ENCODE measurements at regions not wholly inside any gene's neighbourhood (a gene's known extent, or its start where the extent isn't known, plus 50 kb on each side); places are given as distances from the start of the nearest gene placed in this dataset.
"Not testable (repeated sequence)": the region's sequence is repeated elsewhere in the genome, so short reads cannot be mapped to it uniquely, and the experiment has no call there.

DNA sequence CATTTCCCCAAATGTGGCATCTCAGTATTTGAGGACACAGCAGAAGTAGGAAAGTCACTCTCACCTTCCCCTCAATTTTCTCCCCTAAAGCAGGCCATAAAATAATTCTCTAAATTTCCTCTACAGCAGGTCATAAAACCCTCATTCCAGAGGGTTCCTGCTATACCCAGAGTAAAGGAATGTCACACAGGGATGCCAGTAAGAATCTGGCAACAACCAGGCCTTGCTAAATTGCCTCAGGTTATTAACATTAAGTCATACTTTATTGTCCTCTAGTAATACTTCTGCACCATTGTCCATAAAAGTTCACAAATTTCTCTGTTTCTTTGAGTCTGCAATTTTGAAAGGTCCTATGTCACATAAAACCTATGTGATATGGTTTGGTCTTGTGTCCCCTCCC lies 685.7 kb upstream of the SLIT2 start:
- Histone ChIP-seq H3K4me1 (no peaks in the 10 kb centered on the region), H3K36me3 (no peaks in the 10 kb centered on the region), H3K27ac (no peak overlapping the region), H3K9me3 (no peaks in the 10 kb centered on the region), H3K4me3 (no peak overlapping the region), H3K27me3 (no peaks in the 10 kb centered on the region)
- in situ Hi-C loops (cut with MboI; ENCODE audit: low pct_ligation_motif_present in 1 of 4, low pct_unique_long_range_greater_than_20kb in 1 of 4, low sequenced_read_pairs in 3 of 4): no loop called here
- no peak for DNase-seq
- intact Hi-C loops (cut with DNase I; ENCODE audit: low total_unique reads): no loop called here
- TF ChIP-seq POLR2A (IDR thresholded peaks at IDR 0.05) (no peak), POLR2AphosphoS5 (IDR thresholded peaks at IDR 0.05) (no peak), EP300 (IDR thresholded peaks at IDR 0.05; ENCODE audit: low read depth) (no peak)
- TF ChIP-seq, protein P1, sequence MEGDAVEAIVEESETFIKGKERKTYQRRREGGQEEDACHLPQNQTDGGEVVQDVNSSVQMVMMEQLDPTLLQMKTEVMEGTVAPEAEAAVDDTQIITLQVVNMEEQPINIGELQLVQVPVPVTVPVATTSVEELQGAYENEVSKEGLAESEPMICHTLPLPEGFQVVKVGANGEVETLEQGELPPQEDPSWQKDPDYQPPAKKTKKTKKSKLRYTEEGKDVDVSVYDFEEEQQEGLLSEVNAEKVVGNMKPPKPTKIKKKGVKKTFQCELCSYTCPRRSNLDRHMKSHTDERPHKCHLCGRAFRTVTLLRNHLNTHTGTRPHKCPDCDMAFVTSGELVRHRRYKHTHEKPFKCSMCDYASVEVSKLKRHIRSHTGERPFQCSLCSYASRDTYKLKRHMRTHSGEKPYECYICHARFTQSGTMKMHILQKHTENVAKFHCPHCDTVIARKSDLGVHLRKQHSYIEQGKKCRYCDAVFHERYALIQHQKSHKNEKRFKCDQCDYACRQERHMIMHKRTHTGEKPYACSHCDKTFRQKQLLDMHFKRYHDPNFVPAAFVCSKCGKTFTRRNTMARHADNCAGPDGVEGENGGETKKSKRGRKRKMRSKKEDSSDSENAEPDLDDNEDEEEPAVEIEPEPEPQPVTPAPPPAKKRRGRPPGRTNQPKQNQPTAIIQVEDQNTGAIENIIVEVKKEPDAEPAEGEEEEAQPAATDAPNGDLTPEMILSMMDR (IDR thresholded peaks at IDR 0.05): no peak

DNA sequence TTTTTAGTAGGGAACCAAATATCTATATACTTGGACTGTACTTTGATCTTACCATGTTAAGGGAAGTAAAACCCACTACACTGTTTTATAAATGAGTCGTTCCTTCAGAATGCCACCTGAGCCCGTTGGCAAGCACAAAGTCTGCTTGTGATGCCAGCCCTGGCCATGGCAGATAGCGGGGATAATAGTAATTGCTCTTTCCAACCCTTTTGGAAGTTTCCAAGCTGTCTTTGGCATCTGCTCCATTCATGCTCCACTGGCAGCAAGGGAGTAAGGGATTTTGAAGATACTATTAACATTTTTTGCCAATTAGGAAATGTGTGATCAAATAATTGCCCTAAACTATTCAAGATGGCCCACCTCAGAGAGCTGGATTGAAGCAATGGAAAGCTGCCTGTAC lies 689.2 kb upstream of the SLIT2 start:
- Histone ChIP-seq H3K27ac (no peak overlapping the region), H3K4me3 (no peak overlapping the region), H3K36me3 (no peaks in the 10 kb centered on the region), H3K9me3 (no peaks in the 10 kb centered on the region), H3K4me1 (no peaks in the 10 kb centered on the region), H3K27me3 (no peaks in the 10 kb centered on the region)
- no peak for DNase-seq
- intact Hi-C loops (cut with DNase I; ENCODE audit: low total_unique reads): no loop called here
- 59 to 76% methylated on average over 2 to 3 of the region's 3 CpGs for WGBS, 2 donors (ENCODE audit: low coverage in 1 of 2)
- in situ Hi-C loops (cut with MboI; ENCODE audit: low pct_ligation_motif_present in 1 of 4, low pct_unique_long_range_greater_than_20kb in 1 of 4, low sequenced_read_pairs in 3 of 4): no loop called here
- TF ChIP-seq POLR2A (IDR thresholded peaks at IDR 0.05): no peak
- no peak for TF ChIP-seq EP300 (IDR thresholded peaks at IDR 0.05; ENCODE audit: low read depth)
- no peak for TF ChIP-seq POLR2AphosphoS5 (IDR thresholded peaks at IDR 0.05)
- TF ChIP-seq, protein P1 (IDR thresholded peaks at IDR 0.05): no peak

DNA sequence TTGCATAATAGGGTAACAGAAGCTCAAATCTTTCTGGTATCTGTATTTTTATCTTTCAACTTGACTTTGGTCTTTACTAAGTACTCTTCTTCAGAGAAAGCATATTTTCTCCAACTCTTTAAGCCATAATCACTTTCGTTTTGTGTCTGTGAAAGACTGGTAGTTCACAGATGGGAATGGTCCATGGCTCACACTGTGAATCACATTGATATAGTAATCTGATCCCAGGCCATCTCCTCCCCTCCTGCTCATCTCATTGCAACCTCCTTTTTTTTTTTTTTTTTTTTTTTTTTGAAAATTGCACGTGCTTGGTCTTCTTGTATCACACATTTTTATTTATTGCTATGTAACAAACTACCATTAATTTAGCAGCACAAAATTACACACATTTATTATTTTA lies 694.5 kb upstream of the SLIT2 start:
- intact Hi-C loops (cut with DNase I; ENCODE audit: low total_unique reads): no loop called here
- in situ Hi-C loops (cut with MboI; ENCODE audit: low pct_ligation_motif_present in 1 of 4, low pct_unique_long_range_greater_than_20kb in 1 of 4, low sequenced_read_pairs in 3 of 4): no loop called here
- WGBS, 2 donors (ENCODE audit: low coverage in 1 of 2): 57 to 70% methylated on average over 2 of the region's 2 CpGs

DNA sequence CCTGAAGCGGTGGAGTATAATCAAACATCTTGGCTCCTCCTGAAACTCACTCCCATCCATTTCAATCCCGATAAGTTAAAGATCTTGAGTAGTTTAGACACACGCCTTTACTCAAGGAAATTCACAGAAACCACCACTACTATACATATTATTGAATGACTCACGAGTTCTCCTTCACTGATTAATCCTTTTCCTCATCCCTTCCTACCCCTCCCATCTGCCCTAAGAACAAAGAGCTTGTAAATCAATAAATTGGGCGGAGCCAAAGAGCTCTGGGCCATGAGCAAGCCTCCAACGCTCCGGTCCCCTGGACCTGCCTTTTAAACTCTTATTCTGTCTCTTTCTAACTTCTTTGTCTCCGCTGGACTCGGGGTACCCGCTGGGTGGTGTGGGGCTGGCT lies 695.4 kb upstream of the SLIT2 start:
- in situ Hi-C loops (cut with MboI; ENCODE audit: low pct_ligation_motif_present in 1 of 4, low pct_unique_long_range_greater_than_20kb in 1 of 4, low sequenced_read_pairs in 3 of 4); H3K27me3 ChIP-seq; H3K36me3 ChIP-seq; H3K4me3 ChIP-seq; H3K9me3 ChIP-seq; H3K4me1 ChIP-seq; H3K27ac ChIP-seq; intact Hi-C loops (cut with DNase I; ENCODE audit: low total_unique reads); DNase-seq: not testable (repeated sequence)
- 78 to 86% methylated on average over 9 to 10 of the region's 10 CpGs for WGBS, 2 donors (ENCODE audit: low coverage in 1 of 2)

More for the DNA sequence above, 694.5 kb upstream of the SLIT2 start:
- Histone ChIP-seq H3K27me3 (no peaks in the 10 kb centered on the region), H3K36me3 (no peaks in the 10 kb centered on the region), H3K27ac (no peak overlapping the region), H3K9me3 (no peaks in the 10 kb centered on the region), H3K4me1 (no peaks in the 10 kb centered on the region), H3K4me3 (no peak overlapping the region)
- no peak for DNase-seq
- no peak for TF ChIP-seq POLR2AphosphoS5 (IDR thresholded peaks at IDR 0.05)
- TF ChIP-seq EP300 (IDR thresholded peaks at IDR 0.05; ENCODE audit: low read depth): no peak
- TF ChIP-seq, protein P1 (IDR thresholded peaks at IDR 0.05): no peak
- no peak for TF ChIP-seq POLR2A (IDR thresholded peaks at IDR 0.05)

DNA sequence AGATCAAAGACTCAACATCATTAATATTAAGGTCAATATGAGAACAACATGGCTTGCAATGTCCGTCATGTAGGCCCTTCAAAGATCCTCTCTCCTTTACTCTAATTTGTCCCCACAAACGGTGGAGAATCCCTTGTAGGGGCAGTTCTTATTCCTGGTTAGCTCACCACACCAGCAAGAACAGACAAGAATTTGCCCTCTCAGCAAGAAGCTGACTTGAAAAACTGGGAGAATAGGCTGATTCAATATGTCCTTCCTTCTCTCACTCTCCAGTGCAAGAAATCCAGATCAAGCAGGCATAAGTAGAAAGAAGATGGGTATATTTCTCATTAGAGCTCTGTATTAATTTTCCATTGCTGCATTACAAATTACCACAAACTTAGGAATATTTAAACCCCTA lies 704.2 kb upstream of the SLIT2 start:
- intact Hi-C loops (cut with DNase I; ENCODE audit: low total_unique reads) (no loop called here), in situ Hi-C loops (cut with MboI; ENCODE audit: low pct_ligation_motif_present in 1 of 4, low pct_unique_long_range_greater_than_20kb in 1 of 4, low sequenced_read_pairs in 3 of 4) (no loop called here)
- Histone ChIP-seq H3K27ac (no peak overlapping the region), H3K27me3 (no peaks in the 10 kb centered on the region), H3K4me1 (no peaks in the 10 kb centered on the region), H3K4me3 (no peak overlapping the region), H3K36me3 (no peaks in the 10 kb centered on the region), H3K9me3 (no peaks in the 10 kb centered on the region)
- no peak for DNase-seq
- 77 to 100% methylated on average over 1 to 2 of the region's 2 CpGs for WGBS, 2 donors (ENCODE audit: low coverage in 1 of 2)
- TF ChIP-seq, protein P1 (IDR thresholded peaks at IDR 0.05): no peak
- TF ChIP-seq POLR2AphosphoS5 (IDR thresholded peaks at IDR 0.05) (no peak), EP300 (IDR thresholded peaks at IDR 0.05; ENCODE audit: low read depth) (no peak), POLR2A (IDR thresholded peaks at IDR 0.05) (no peak)

All from transverse colon (tissue), 4 donors.